ENCODE measurements at regions not wholly inside any gene's neighbourhood (a gene's known extent, or its start where the extent isn't known, plus 50 kb on each side); places are given as distances from the start of the nearest gene placed in this dataset.

- no peak for TF ChIP-seq ZFP3 (CRISPR knock-in tag; IDR thresholded peaks at IDR 0.05)
Measured at GRCh38 chr18:28390022-28390421, 213.1 kb upstream of the CDH2 start (continued).

- ATAC-seq, result no peak
- TF ChIP-seq ZNF565 (CRISPR knock-in tag; conservative IDR thresholded peaks at IDR 0.05; ENCODE audit: low read depth), result no peak
- TF ChIP-seq PATZ1 (CRISPR knock-in tag; IDR thresholded peaks at IDR 0.05; ENCODE audit: borderline replicate concordance), result no peak
- TF ChIP-seq OSR1 (CRISPR knock-in tag; IDR thresholded peaks at IDR 0.05), result no peak
- TF ChIP-seq BACH2 (CRISPR knock-in tag; IDR thresholded peaks at IDR 0.05; ENCODE audit: borderline replicate concordance), result no peak
- no peak for TF ChIP-seq GLIS3 (CRISPR knock-in tag; IDR thresholded peaks at IDR 0.05)
- no peak for TF ChIP-seq ZNF70 (CRISPR knock-in tag; IDR thresholded peaks at IDR 0.05)
- no peak for TF ChIP-seq ISL1 (CRISPR knock-in tag; IDR thresholded peaks at IDR 0.05)
- TF ChIP-seq CSRNP3 (CRISPR knock-in tag; IDR thresholded peaks at IDR 0.05), result no peak
- no peak for TF ChIP-seq CSDC2 (CRISPR knock-in tag; IDR thresholded peaks at IDR 0.05)
- no peak for TF ChIP-seq RARB (CRISPR knock-in tag; IDR thresholded peaks at IDR 0.05)
- no peak for TF ChIP-seq ESRRG (CRISPR knock-in tag; IDR thresholded peaks at IDR 0.05)
- no peak for TF ChIP-seq ZNF8 (CRISPR knock-in tag; IDR thresholded peaks at IDR 0.05)
- TF ChIP-seq PPARA (CRISPR knock-in tag; IDR thresholded peaks at IDR 0.05; ENCODE audit: borderline replicate concordance), result no peak
- TF ChIP-seq POU6F1 (CRISPR knock-in tag; IDR thresholded peaks at IDR 0.05; ENCODE audit: borderline replicate concordance, low read depth), result no peak
- no peak for TF ChIP-seq ARNTL (CRISPR knock-in tag; IDR thresholded peaks at IDR 0.05; ENCODE audit: borderline replicate concordance, low read depth)
- no peak for TF ChIP-seq TOX (CRISPR knock-in tag; IDR thresholded peaks at IDR 0.05; ENCODE audit: borderline replicate concordance)
Measured at GRCh38 chr18:28382215-28382879, 205.4 kb upstream of the CDH2 start.

- no peak for TF ChIP-seq ISL1 (CRISPR knock-in tag; IDR thresholded peaks at IDR 0.05)
- TF ChIP-seq ZNF8 (CRISPR knock-in tag; IDR thresholded peaks at IDR 0.05), result no peak
- no peak for TF ChIP-seq TCF4 (CRISPR knock-in tag; IDR thresholded peaks at IDR 0.05; ENCODE audit: borderline replicate concordance)
- no peak for TF ChIP-seq TOX (CRISPR knock-in tag; IDR thresholded peaks at IDR 0.05; ENCODE audit: borderline replicate concordance)
- TF ChIP-seq ESRRG (CRISPR knock-in tag; IDR thresholded peaks at IDR 0.05), result no peak
- no peak for TF ChIP-seq CSRNP3 (CRISPR knock-in tag; IDR thresholded peaks at IDR 0.05)
- TF ChIP-seq PPARA (CRISPR knock-in tag; IDR thresholded peaks at IDR 0.05; ENCODE audit: borderline replicate concordance), result no peak
- TF ChIP-seq ZNF70 (CRISPR knock-in tag; IDR thresholded peaks at IDR 0.05), result no peak
Measured at GRCh38 chr18:28372186-28372585, 195.3 kb upstream of the CDH2 start.

GRCh38 chr18:28366676-28367075 lies 189.7 kb upstream of the CDH2 start:
- TF ChIP-seq SNAI2 (CRISPR knock-in tag; IDR thresholded peaks at IDR 0.05) (no peak), BACH2 (CRISPR knock-in tag; IDR thresholded peaks at IDR 0.05; ENCODE audit: borderline replicate concordance) (no peak), TSHZ2 (CRISPR knock-in tag; IDR thresholded peaks at IDR 0.05) (no peak), TCF4 (CRISPR knock-in tag; IDR thresholded peaks at IDR 0.05; ENCODE audit: borderline replicate concordance) (no peak), GLIS3 (CRISPR knock-in tag; IDR thresholded peaks at IDR 0.05) (no peak), ISL1 (CRISPR knock-in tag; IDR thresholded peaks at IDR 0.05) (no peak), CREB5 (CRISPR knock-in tag; IDR thresholded peaks at IDR 0.05; ENCODE audit: low read depth) (no peak), ZNF565 (CRISPR knock-in tag; conservative IDR thresholded peaks at IDR 0.05; ENCODE audit: low read depth) (no peak), OSR1 (CRISPR knock-in tag; IDR thresholded peaks at IDR 0.05) (no peak)
- no peak for ATAC-seq

More at GRCh38 chr18:28372186-28372585, 195.3 kb upstream of the CDH2 start:
- ATAC-seq, result no peak

Data from SK-N-SH treated with all-trans-retinoic acid at 6 μM for 48 hours (cell line).